ENCODE measurements at regions not wholly inside any gene's neighbourhood (a gene's known extent, or its start where the extent isn't known, plus 50 kb on each side); places are given as distances from the start of the nearest gene placed in this dataset.
"Not testable (repeated sequence)": the region's sequence is repeated elsewhere in the genome, so short reads cannot be mapped to it uniquely, and the experiment has no call there.

DNA sequence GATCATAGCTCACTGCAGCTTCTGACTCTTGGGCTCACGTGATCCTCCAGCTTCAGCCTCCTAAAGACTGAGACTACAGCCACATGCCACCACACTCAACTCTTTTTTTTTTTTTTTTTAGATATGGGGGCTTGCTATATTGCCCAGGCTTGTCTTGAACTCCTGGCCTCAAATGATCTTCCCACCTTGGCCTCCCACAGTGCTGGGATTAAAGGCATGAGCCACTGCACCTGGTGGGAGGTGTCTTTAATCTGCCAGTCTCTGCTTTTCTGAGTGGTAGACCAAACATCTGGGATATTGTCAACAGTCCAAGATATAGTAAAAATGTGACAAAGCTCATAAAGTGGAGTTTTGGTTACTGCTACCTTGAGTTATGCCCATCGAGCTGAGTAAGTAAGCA lies 104.9 kb upstream of the FOXP2 start:
- Mint-ChIP-seq H3K27me3 (no peaks in the 10 kb centered on the region), H3K4me1 (no peaks in the 10 kb centered on the region), H3K9me3 (no peaks in the 10 kb centered on the region), H3K27ac (no peak overlapping the region), H3K4me3 (no peak overlapping the region), H3K36me3 (ENCODE audit: low read depth) (no peaks in the 10 kb centered on the region)
- no peak for ATAC-seq
- no peak for DNase-seq

DNA sequence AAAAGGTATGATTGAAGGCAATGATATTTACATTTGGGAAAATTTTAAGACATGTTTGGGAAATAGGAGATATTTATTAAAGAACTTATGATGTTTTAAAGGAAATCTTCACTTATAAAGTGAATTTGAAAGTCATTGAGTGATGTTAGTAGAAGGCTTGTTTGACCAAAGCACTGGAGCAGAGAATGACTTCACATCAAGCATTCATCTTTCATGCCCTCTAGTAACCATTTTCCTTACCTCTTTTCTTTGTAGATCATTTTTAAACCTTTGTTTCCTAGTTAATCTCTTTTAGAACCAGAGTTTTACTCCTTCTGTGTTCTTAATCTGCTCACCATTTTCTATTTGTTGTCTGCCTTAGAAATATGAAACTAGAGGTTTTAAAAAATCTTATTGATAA lies 111.3 kb upstream of the FOXP2 start:
- no peaks in the 10 kb centered on the region for H3K27me3 Mint-ChIP-seq
- DNase-seq (no peak), ATAC-seq (no peak)
- H3K9me3 Mint-ChIP-seq = no peaks in the 10 kb centered on the region
- no peak overlapping the region for H3K27ac Mint-ChIP-seq
- H3K4me1 Mint-ChIP-seq = no peaks in the 10 kb centered on the region
- H3K36me3 Mint-ChIP-seq (ENCODE audit: low read depth) = no peaks in the 10 kb centered on the region
- no peak overlapping the region for H3K4me3 Mint-ChIP-seq

DNA sequence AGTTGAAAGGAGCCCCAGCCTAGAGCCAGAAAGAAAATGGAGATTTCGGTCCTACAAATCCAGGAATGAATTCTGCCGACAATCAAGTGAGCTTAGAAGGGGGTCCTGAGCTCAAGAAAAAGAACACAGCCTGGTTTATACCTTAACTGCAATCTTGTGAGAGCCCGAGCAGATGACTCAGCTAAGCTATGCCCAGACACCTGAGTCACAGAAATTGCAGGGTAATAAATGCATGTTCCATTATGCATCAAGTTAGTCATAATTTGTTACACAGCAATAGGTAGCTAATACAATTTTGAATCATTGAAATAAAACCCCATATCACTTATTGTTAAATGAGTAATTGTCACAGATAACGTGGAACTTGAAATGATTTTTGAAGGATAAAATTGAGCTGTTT lies 111.8 kb upstream of the FOXP2 start:
- Mint-ChIP-seq H3K4me3 (no peak overlapping the region), H3K36me3 (ENCODE audit: low read depth) (no peaks in the 10 kb centered on the region), H3K27ac (no peak overlapping the region), H3K4me1 (no peaks in the 10 kb centered on the region), H3K9me3 (no peaks in the 10 kb centered on the region), H3K27me3 (no peaks in the 10 kb centered on the region)
- DNase-seq (no peak), ATAC-seq (no peak)

GRCh38 chr7:114298011-114298410 lies 116.6 kb upstream of the FOXP2 start:
- Mint-ChIP-seq H3K27ac (no peak overlapping the region), H3K4me1 (no peaks in the 10 kb centered on the region)
- no peak for DNase-seq

GRCh38 chr7:114297121-114297520 lies 117.5 kb upstream of the FOXP2 start:
- H3K27ac Mint-ChIP-seq = no peak overlapping the region
- H3K36me3 Mint-ChIP-seq (ENCODE audit: low read depth) = no peaks in the 10 kb centered on the region
- no peak for ATAC-seq
- no peaks in the 10 kb centered on the region for H3K27me3 Mint-ChIP-seq
- no peak overlapping the region for H3K4me3 Mint-ChIP-seq
- H3K9me3 Mint-ChIP-seq = no peaks in the 10 kb centered on the region
- no peak for DNase-seq
- H3K4me1 Mint-ChIP-seq = no peaks in the 10 kb centered on the region

More at GRCh38 chr7:114298011-114298410, 116.6 kb upstream of the FOXP2 start:
- Mint-ChIP-seq H3K36me3 (ENCODE audit: low read depth) (no peaks in the 10 kb centered on the region), H3K4me3 (no peak overlapping the region), H3K9me3 (no peaks in the 10 kb centered on the region), H3K27me3 (no peaks in the 10 kb centered on the region)
- no peak for ATAC-seq

- no peak for DNase-seq
- H3K27me3 Mint-ChIP-seq = no peaks in the 10 kb centered on the region
- no peaks in the 10 kb centered on the region for H3K4me1 Mint-ChIP-seq
- no peak overlapping the region for H3K27ac Mint-ChIP-seq
- ATAC-seq = no peak
- no peaks in the 10 kb centered on the region for H3K9me3 Mint-ChIP-seq
- H3K36me3 Mint-ChIP-seq (ENCODE audit: low read depth) = no peaks in the 10 kb centered on the region
- no peak overlapping the region for H3K4me3 Mint-ChIP-seq
These were observed 119.1 kb upstream of the FOXP2 start for GRCh38 chr7:114295522-114295921.

DNA sequence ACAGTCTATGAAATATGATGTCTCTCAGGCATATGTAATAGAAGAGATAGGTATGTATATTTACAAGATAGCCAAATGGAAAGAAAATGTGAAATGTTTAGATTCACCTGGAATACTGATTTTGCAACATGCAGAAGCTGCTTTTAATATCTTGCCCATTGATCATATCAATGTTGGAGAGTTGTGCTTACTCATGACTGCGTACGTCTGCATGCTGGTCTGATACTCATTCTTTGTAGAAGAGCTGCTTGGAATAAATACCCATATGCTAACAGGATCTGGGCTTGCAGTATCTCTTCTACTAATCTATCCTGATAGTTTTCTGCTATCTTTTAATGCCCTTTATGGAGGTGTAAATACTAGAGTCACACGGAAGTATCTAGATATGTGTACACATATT lies 120.6 kb upstream of the FOXP2 start:
- H3K27me3 Mint-ChIP-seq = no peaks in the 10 kb centered on the region
- H3K36me3 Mint-ChIP-seq (ENCODE audit: low read depth) = no peaks in the 10 kb centered on the region
- no peaks in the 10 kb centered on the region for H3K4me1 Mint-ChIP-seq
- H3K4me3 Mint-ChIP-seq = no peak overlapping the region
- H3K27ac Mint-ChIP-seq = no peak overlapping the region
- no peak for DNase-seq
- no peak for ATAC-seq
- H3K9me3 Mint-ChIP-seq = no peaks in the 10 kb centered on the region

GRCh38 chr7:114293289-114294012 lies 121.2 kb upstream of the FOXP2 start:
- Mint-ChIP-seq H3K36me3 (ENCODE audit: low read depth) (no peaks in the 10 kb centered on the region), H3K4me3 (no peak overlapping the region)

GRCh38 chr7:114279901-114280300 lies 134.7 kb upstream of the FOXP2 start:
- Mint-ChIP-seq H3K27ac (no peak overlapping the region), H3K36me3 (ENCODE audit: low read depth) (no peaks in the 10 kb centered on the region), H3K9me3 (peaks cover 7% of the 10 kb centered on the region), H3K4me3 (no peak overlapping the region), H3K27me3 (peaks cover 2% of the 10 kb centered on the region), H3K4me1 (no peaks in the 10 kb centered on the region)
- no peak for ATAC-seq
- DNase-seq = no peak

More at GRCh38 chr7:114293289-114294012, 121.2 kb upstream of the FOXP2 start:
- Mint-ChIP-seq H3K27me3 (no peaks in the 10 kb centered on the region), H3K27ac (no peak overlapping the region), H3K9me3 (no peaks in the 10 kb centered on the region), H3K4me1 (no peaks in the 10 kb centered on the region)
- DNase-seq (no peak), ATAC-seq (no peak)

DNA sequence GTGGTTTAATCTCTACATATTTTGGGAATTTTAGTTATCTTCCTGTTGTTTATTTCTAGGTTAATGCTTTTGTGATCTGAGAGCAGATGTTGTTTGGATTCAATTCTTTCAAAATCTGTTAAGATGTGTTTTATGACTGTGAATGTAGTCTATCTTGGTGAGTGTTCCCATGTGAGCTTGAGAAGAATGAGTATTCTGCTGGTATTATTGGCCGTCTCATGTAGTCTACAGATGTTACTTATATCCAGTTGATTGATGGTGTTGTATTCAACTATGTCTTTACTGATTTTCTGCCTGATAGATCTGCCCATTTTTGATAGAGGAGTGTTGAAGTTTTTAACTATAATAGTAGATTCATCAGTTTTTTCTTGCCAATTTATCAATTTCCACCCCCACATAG lies 141.4 kb upstream of the FOXP2 start:
- Mint-ChIP-seq H3K9me3 (peaks cover 7% of the 10 kb centered on the region), H3K36me3 (ENCODE audit: low read depth) (no peaks in the 10 kb centered on the region), H3K4me3 (no peak overlapping the region), H3K27me3 (peaks cover 2% of the 10 kb centered on the region), H3K4me1 (no peaks in the 10 kb centered on the region), H3K27ac (no peak overlapping the region)
- DNase-seq (no peak), ATAC-seq (no peak)

- ATAC-seq (no peak), DNase-seq (no peak)
- Mint-ChIP-seq H3K4me3 (no peak overlapping the region), H3K27me3 (no peaks in the 10 kb centered on the region), H3K27ac (no peak overlapping the region), H3K4me1 (no peaks in the 10 kb centered on the region), H3K9me3 (no peaks in the 10 kb centered on the region), H3K36me3 (ENCODE audit: low read depth) (no peaks in the 10 kb centered on the region)
These were observed 144.9 kb upstream of the FOXP2 start for GRCh38 chr7:114269714-114270113.

DNA sequence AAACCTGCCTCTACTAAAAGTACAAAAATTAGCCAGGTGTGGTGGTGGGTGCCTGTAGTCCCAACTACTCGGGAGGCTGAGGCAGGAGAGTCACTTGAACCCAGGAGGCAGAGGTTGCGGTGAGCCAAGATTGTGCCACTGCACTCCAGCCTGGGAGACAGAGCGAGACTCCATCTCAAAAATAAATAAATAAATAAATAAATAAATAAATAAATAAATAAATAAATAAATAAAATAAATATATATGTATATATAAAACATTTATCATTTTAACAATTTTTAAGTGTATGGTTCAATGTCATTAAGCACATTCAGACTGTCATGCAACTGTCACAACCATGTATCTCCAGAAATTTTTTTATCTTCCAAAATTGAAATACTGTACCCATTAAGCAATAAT lies 147.1 kb upstream of the FOXP2 start:
- not testable (repeated sequence) for H3K4me1 Mint-ChIP-seq; H3K27ac Mint-ChIP-seq; H3K4me3 Mint-ChIP-seq; H3K9me3 Mint-ChIP-seq; DNase-seq; H3K36me3 Mint-ChIP-seq (ENCODE audit: low read depth); H3K27me3 Mint-ChIP-seq; ATAC-seq

DNA sequence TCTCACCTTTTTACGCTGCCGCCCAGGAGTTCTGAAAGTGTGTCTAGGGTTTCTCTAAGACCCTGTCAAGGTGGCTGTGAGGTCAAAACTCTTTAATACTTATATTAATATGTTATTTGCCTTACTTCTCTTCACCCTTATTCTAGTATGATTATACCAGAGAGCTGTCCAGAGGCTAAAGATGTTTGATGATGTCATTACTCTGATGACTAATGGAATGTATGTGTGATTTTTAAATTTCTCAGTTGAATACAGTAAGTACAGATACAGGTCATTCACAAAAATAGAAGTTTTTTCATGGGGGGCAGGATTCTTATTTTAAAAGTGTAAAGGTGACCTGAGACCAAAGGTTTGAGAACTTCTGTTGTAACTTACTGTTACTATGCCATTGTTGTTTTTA lies 150.6 kb upstream of the FOXP2 start:
- DNase-seq = no peak
- ATAC-seq = no peak
- H3K9me3 Mint-ChIP-seq = peaks cover 3% of the 10 kb centered on the region
- H3K4me3 Mint-ChIP-seq = no peak overlapping the region
- no peaks in the 10 kb centered on the region for H3K27me3 Mint-ChIP-seq
- no peaks in the 10 kb centered on the region for H3K4me1 Mint-ChIP-seq
- H3K27ac Mint-ChIP-seq = no peak overlapping the region
- H3K36me3 Mint-ChIP-seq (ENCODE audit: low read depth) = no peaks in the 10 kb centered on the region

GRCh38 chr7:114263219-114263618 lies 151.4 kb upstream of the FOXP2 start:
- H3K4me1 Mint-ChIP-seq = no peaks in the 10 kb centered on the region
- no peaks in the 10 kb centered on the region for H3K27me3 Mint-ChIP-seq
- ATAC-seq (no peak), DNase-seq (no peak)
- H3K4me3 Mint-ChIP-seq = no peak overlapping the region
- H3K9me3 Mint-ChIP-seq = peaks cover 3% of the 10 kb centered on the region
- H3K36me3 Mint-ChIP-seq (ENCODE audit: low read depth) = no peaks in the 10 kb centered on the region
- no peak overlapping the region for H3K27ac Mint-ChIP-seq

DNA sequence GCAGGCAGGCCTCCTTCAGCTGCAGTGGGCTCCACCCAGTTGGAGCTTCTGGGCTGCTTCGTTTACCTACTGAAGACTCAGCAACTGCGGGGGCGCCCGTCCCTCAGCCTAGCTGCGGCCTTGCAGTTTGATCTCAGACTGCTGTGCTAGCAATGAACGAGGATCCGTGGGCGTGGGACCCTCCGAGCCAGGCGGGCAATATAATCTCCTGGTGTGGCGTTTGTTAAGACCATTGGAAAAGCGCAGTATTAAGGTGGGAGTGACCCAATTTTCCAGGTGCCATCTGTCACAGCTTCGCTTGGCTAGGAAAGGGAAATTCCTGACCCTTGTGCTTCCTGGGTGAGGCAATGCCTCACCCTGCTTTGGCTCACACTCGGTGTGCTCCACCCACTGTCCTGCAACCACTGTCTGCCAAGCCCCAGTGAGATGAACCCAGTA lies 159.2 kb upstream of the FOXP2 start:
- DNase-seq (no peak), ATAC-seq (no peak)
- Mint-ChIP-seq H3K27me3 (no peaks in the 10 kb centered on the region), H3K9me3 (peaks cover 4% of the 10 kb centered on the region), H3K36me3 (ENCODE audit: low read depth) (no peaks in the 10 kb centered on the region), H3K4me1 (no peaks in the 10 kb centered on the region), H3K4me3 (no peak overlapping the region), H3K27ac (no peak overlapping the region)

GRCh38 chr7:114243646-114244045 lies 171.0 kb upstream of the FOXP2 start:
- peaks cover 4% of the 10 kb centered on the region for H3K9me3 Mint-ChIP-seq
- no peak overlapping the region for H3K27ac Mint-ChIP-seq
- DNase-seq (no peak), ATAC-seq (no peak)
- no peak overlapping the region for H3K4me3 Mint-ChIP-seq
- H3K4me1 Mint-ChIP-seq = no peaks in the 10 kb centered on the region
- H3K27me3 Mint-ChIP-seq = no peaks in the 10 kb centered on the region
- no peaks in the 10 kb centered on the region for H3K36me3 Mint-ChIP-seq (ENCODE audit: low read depth)
